CD4-positive, alpha-beta T cell (primary cell): ENCODE measurements at regions not wholly inside any gene's neighbourhood (a gene's known extent, or its start where the extent isn't known, plus 50 kb on each side); places are given as distances from the start of the nearest gene placed in this dataset.

Experiments used
- ATAC-seq: fragments of 200-7000 bp; cut with Tn5 transposase; one replicate; pipeline ENCODE4 v1.10.0; 2022; ENCODE audit warnings: mild to moderate bottlenecking; ENCODE audit not compliant: poor library complexity
- CTCF ChIA-PET: fragments of 350-600 bp; sonication (Branson Sonifier 250); formaldehyde crosslinking; loops from one replicate; lab custom pipeline; 2021; ENCODE audit warnings: antibody characterized with exemption, inconsistent platforms; lab: Charles Lee
- POLR2A ChIA-PET: fragments of 350-600 bp; sonication (Branson Sonifier 250); formaldehyde crosslinking; loops from one replicate; lab custom pipeline; 2021; ENCODE audit warnings: antibody characterized with exemption, inconsistent platforms; lab: Charles Lee
- DNase-seq, 14 experiments: peaks; one replicate each; pipeline ENCODE4 v3.0.0-alpha.2; 2013 to 2020; ENCODE audit warnings: mixed read lengths in 2 of 14
- H3K27ac ChIP-seq, 2 donors: one replicate each; pipeline versions ENCODE4 v1.5.1 to v1.7.0; 2013; ENCODE audit warnings: low read length in 2 of 2, low read depth in 1 of 2, mild to moderate bottlenecking in 1 of 2
- H3K27me3 ChIP-seq, 2 experiments: 1 replicate in 1 of 2; 2 replicates in 1 of 2; pipeline versions ENCODE4 v1.6.1 to v1.7.0; 2013; ENCODE audit warnings: low read length in 2 of 2, control low read depth in 1 of 2, mild to moderate bottlenecking in 1 of 2, moderate library complexity in 1 of 2; ENCODE audit not compliant: insufficient read depth in 2 of 2, control insufficient read depth in 1 of 2
- H3K36me3 ChIP-seq: one replicate; pipeline ENCODE4 v1.6.1; 2013; ENCODE audit warnings: low read length, control low read depth; ENCODE audit not compliant: insufficient read depth
- H3K4me1 ChIP-seq: one replicate; pipeline ENCODE4 v1.6.1; 2013; ENCODE audit warnings: low read length, control low read depth; ENCODE audit not compliant: insufficient read depth
- H3K4me3 ChIP-seq: one replicate; pipeline ENCODE4 v1.5.1; 2013; ENCODE audit warnings: mild to moderate bottlenecking, low read length, moderate library complexity
- H3K9me3 ChIP-seq, 2 experiments: 1 replicate in 1 of 2; 2 replicates in 1 of 2; pipeline versions ENCODE4 v1.6.1 to v1.7.0; 2013; ENCODE audit warnings: low read length in 2 of 2, mild to moderate bottlenecking in 2 of 2, control low read depth in 1 of 2, moderate library complexity in 1 of 2; ENCODE audit not compliant: control insufficient read depth in 1 of 2, insufficient read depth in 1 of 2
- H3K27ac Mint-ChIP-seq: one replicate; pipeline ENCODE4 v1.8.0; 2020; ENCODE audit warnings: mixed read lengths
- H3K27me3 Mint-ChIP-seq: one replicate; pipeline ENCODE4 v1.8.0; 2021; ENCODE audit warnings: mixed read lengths
- H3K36me3 Mint-ChIP-seq: one replicate; pipeline ENCODE4 v1.8.0; 2021; ENCODE audit warnings: low read depth, mixed read lengths
- H3K4me1 Mint-ChIP-seq: one replicate; pipeline ENCODE4 v1.8.0; 2021; ENCODE audit warnings: low read depth, mixed read lengths
- H3K4me3 Mint-ChIP-seq: one replicate; pipeline ENCODE4 v1.8.0; 2020; ENCODE audit warnings: mild to moderate bottlenecking, mixed read lengths
- H3K9me3 Mint-ChIP-seq: one replicate; pipeline ENCODE4 v1.8.0; 2020; ENCODE audit warnings: mixed read lengths
- intact Hi-C, 2 experiments: fragments of 100-400 bp; cut with DNase I in 1 of 2; cut with micrococcal nuclease in 1 of 2; formaldehyde crosslinking; loops; one replicate each; pipeline versions ENCODE4 v1.15.1 to v1.9.0; 2023 to 2025; cut with DNase I, micrococcal nuclease
- TF ChIP-seq, protein P1 (sequence below): fragments of 200-600 bp; IDR thresholded peaks from one replicate; pipeline ENCODE4 v1.8.0; 2022; ENCODE audit warnings: antibody characterized with exemption, mild to moderate bottlenecking

DNA sequence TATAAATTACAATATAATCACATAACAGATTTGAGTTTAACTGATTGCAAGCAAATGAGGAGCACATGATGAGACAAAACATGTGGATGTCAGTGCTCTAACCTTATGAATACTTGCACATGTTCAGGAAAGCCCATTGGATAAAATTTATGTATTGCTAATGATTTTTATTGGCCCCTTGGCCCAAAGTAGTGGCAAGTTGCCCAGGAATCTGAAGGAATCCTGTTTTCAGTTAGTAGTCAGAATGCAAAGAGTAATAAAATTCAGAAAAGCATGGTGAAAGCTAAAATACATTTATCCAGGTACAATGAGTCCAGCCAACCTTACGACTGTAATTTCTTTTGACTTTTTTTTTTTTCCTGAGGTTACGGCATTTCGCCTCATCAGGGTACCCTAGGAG lies 1539.4 kb downstream of the EFNB2 start:
- Histone ChIP-seq H3K36me3 (no peaks in the 10 kb centered on the region), H3K4me3 (no peak overlapping the region), H3K27me3 (no peaks in the 10 kb centered on the region), H3K4me1 (no peaks in the 10 kb centered on the region), H3K27ac (no peak overlapping the region), H3K9me3 (no peaks in the 10 kb centered on the region)
- CTCF ChIA-PET = no interaction called here
- TF ChIP-seq, protein P1, sequence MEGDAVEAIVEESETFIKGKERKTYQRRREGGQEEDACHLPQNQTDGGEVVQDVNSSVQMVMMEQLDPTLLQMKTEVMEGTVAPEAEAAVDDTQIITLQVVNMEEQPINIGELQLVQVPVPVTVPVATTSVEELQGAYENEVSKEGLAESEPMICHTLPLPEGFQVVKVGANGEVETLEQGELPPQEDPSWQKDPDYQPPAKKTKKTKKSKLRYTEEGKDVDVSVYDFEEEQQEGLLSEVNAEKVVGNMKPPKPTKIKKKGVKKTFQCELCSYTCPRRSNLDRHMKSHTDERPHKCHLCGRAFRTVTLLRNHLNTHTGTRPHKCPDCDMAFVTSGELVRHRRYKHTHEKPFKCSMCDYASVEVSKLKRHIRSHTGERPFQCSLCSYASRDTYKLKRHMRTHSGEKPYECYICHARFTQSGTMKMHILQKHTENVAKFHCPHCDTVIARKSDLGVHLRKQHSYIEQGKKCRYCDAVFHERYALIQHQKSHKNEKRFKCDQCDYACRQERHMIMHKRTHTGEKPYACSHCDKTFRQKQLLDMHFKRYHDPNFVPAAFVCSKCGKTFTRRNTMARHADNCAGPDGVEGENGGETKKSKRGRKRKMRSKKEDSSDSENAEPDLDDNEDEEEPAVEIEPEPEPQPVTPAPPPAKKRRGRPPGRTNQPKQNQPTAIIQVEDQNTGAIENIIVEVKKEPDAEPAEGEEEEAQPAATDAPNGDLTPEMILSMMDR = no peak
- intact Hi-C loops = no loop called here
- DNase-seq (no peak), ATAC-seq (no peak)
- H3K4me1 Mint-ChIP-seq = no peaks in the 10 kb centered on the region
- H3K27ac Mint-ChIP-seq = no peak overlapping the region
- POLR2A ChIA-PET = no interaction called here
- H3K4me3 Mint-ChIP-seq = no peak overlapping the region
- H3K36me3 Mint-ChIP-seq = no peaks in the 10 kb centered on the region
- no peaks in the 10 kb centered on the region for H3K27me3 Mint-ChIP-seq
- H3K9me3 Mint-ChIP-seq = peaks cover 2% of the 10 kb centered on the region

DNA sequence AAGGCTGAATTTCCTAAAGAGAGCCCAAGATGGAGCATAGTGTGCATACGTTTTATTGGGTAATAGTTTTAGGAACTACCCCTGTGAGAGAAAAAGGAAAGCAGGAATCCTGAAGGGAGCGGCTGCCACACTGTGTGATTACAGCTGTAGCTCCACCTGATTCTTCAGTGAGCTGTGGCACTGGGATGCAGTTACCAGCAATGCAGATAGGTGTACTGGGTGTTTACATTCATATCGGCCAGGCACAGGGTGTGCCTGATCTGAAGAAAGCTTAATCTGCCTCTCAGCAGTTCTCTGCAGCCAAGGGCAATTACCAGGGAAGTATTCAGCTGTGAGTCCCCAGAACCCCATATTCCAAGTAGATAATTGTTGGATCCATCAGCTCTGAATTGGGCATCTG lies 1541.8 kb downstream of the EFNB2 start:
- no peaks in the 10 kb centered on the region for H3K9me3 ChIP-seq
- no peaks in the 10 kb centered on the region for H3K36me3 ChIP-seq
- Mint-ChIP-seq H3K9me3 (peaks cover 2% of the 10 kb centered on the region), H3K4me1 (no peaks in the 10 kb centered on the region), H3K27me3 (no peaks in the 10 kb centered on the region), H3K36me3 (no peaks in the 10 kb centered on the region), H3K27ac (no peak overlapping the region), H3K4me3 (no peak overlapping the region)
- DNase-seq (no peak), ATAC-seq (no peak)
- intact Hi-C loops = no loop called here
- H3K4me1 ChIP-seq = no peaks in the 10 kb centered on the region
- H3K27me3 ChIP-seq = no peaks in the 10 kb centered on the region
- TF ChIP-seq, protein P1 = no peak
- ChIA-PET CTCF (no interaction called here), POLR2A (no interaction called here)
- H3K27ac ChIP-seq = no peak overlapping the region
- no peak overlapping the region for H3K4me3 ChIP-seq

DNA sequence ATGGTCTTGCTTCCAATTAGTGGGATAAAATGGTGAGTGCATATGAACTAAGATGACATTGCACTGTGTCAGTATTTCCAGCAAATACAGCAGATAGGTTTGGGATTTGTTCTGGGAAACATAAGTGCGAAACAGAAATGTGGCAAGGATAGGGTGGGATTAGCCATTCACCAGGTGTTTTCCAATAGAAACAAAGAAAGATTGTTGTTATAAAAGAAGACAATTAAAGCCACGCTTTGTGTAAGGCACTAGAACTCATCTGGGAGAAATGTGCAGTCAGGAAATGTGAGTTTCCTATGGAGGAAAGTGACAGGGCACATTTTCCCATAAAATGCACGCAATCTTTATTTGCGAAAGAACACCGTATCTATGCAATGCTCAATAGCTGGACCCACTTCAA lies 1547.8 kb downstream of the EFNB2 start:
- Histone ChIP-seq H3K27me3 (no peaks in the 10 kb centered on the region), H3K9me3 (no peaks in the 10 kb centered on the region), H3K36me3 (no peaks in the 10 kb centered on the region), H3K27ac (no peak overlapping the region), H3K4me1 (no peaks in the 10 kb centered on the region), H3K4me3 (no peak overlapping the region)
- CTCF ChIA-PET = no interaction called here
- Mint-ChIP-seq H3K36me3 (no peaks in the 10 kb centered on the region), H3K4me1 (peaks cover 26% of the 10 kb centered on the region), H3K27ac (no peak overlapping the region), H3K27me3 (no peaks in the 10 kb centered on the region), H3K9me3 (no peaks in the 10 kb centered on the region), H3K4me3 (no peak overlapping the region)
- TF ChIP-seq, protein P1 = no peak
- DNase-seq = no peak
- POLR2A ChIA-PET = no interaction called here
- intact Hi-C loops = no loop called here
- ATAC-seq = no peak
